ENCODE measurements at regions not wholly inside any gene's neighbourhood (a gene's known extent, or its start where the extent isn't known, plus 50 kb on each side); places are given as distances from the start of the nearest gene placed in this dataset.
"Not testable (repeated sequence)": the region's sequence is repeated elsewhere in the genome, so short reads cannot be mapped to it uniquely, and the experiment has no call there.

GRCh38 chr2:186348200-186348599 is 137.9 kb upstream of the ZC3H15 start:
- no peak overlapping the region for H3K4me3 ChIP-seq (ENCODE audit: low read depth, low read length)
- DNase-seq (ENCODE audit: low read depth): no peak
- in situ Hi-C loops (cut with HindIII; ENCODE audit: low sequenced_read_pairs): no loop called here
- TF ChIP-seq CTCF (IDR thresholded peaks at IDR 0.05; ENCODE audit: low read depth, low read length, missing control alignments): no peak

GRCh38 chr2:186349508-186349907 is 136.6 kb upstream of the ZC3H15 start:
- in situ Hi-C loops (cut with HindIII; ENCODE audit: low sequenced_read_pairs): no loop called here
- H3K4me3 ChIP-seq (ENCODE audit: low read depth, low read length): no peak overlapping the region
- TF ChIP-seq CTCF (IDR thresholded peaks at IDR 0.05; ENCODE audit: low read depth, low read length, missing control alignments): no peak
- peak; percentile 82 for DNase-seq (ENCODE audit: low read depth)

- H3K4me3 ChIP-seq (ENCODE audit: low read depth, low read length); DNase-seq (ENCODE audit: low read depth); in situ Hi-C loops (cut with HindIII; ENCODE audit: low sequenced_read_pairs): not testable (repeated sequence)
Measured at GRCh38 chr2:186354160-186354559, 131.9 kb upstream of the ZC3H15 start.

- DNase-seq (ENCODE audit: low read depth): no peak
- in situ Hi-C loops (cut with HindIII; ENCODE audit: low sequenced_read_pairs): no loop called here
- TF ChIP-seq CTCF (IDR thresholded peaks at IDR 0.05; ENCODE audit: low read depth, low read length, missing control alignments): no peak
- H3K4me3 ChIP-seq (ENCODE audit: low read depth, low read length): no peak overlapping the region
Measured at GRCh38 chr2:186365406-186365805, 120.7 kb upstream of the ZC3H15 start.

GRCh38 chr2:186379052-186379451 is 107.0 kb upstream of the ZC3H15 start:
- DNase-seq (ENCODE audit: low read depth): no peak
- in situ Hi-C loops (cut with HindIII; ENCODE audit: low sequenced_read_pairs): no loop called here
- TF ChIP-seq CTCF (IDR thresholded peaks at IDR 0.05; ENCODE audit: low read depth, low read length, missing control alignments): no peak
- H3K4me3 ChIP-seq (ENCODE audit: low read depth, low read length): no peak overlapping the region

- in situ Hi-C loops (cut with HindIII; ENCODE audit: low sequenced_read_pairs): no loop called here
- no peak for TF ChIP-seq CTCF (IDR thresholded peaks at IDR 0.05; ENCODE audit: low read depth, low read length, missing control alignments)
- DNase-seq (ENCODE audit: low read depth): no peak
- H3K4me3 ChIP-seq (ENCODE audit: low read depth, low read length): no peak overlapping the region
Measured at GRCh38 chr2:186380805-186381204, 105.3 kb upstream of the ZC3H15 start.

GRCh38 chr2:186381573-186381972 is 104.5 kb upstream of the ZC3H15 start:
- TF ChIP-seq CTCF (IDR thresholded peaks at IDR 0.05; ENCODE audit: low read depth, low read length, missing control alignments): no peak
- DNase-seq (ENCODE audit: low read depth): no peak
- in situ Hi-C loops (cut with HindIII; ENCODE audit: low sequenced_read_pairs): no loop called here

More at GRCh38 chr2:186381573-186381972, 104.5 kb upstream of the ZC3H15 start:
- no peak overlapping the region for H3K4me3 ChIP-seq (ENCODE audit: low read depth, low read length)
